Stimulated activated CD8-positive, alpha-beta memory T cell treated with anti-CD3 and anti-CD28 coated beads, Interleukin-12 subunit alpha, Interleukin-12 subunit beta, amount 100 ng/mL, for 4 hours (primary cell): ENCODE measurements at regions not wholly inside any gene's neighbourhood (a gene's known extent, or its start where the extent isn't known, plus 50 kb on each side); places are given as distances from the start of the nearest gene placed in this dataset.

Source experiments
- DNase-seq: peaks from one replicate; pipeline ENCODE4 v3.0.0-alpha.2; 2020; ENCODE audit warnings: low read depth

DNA sequence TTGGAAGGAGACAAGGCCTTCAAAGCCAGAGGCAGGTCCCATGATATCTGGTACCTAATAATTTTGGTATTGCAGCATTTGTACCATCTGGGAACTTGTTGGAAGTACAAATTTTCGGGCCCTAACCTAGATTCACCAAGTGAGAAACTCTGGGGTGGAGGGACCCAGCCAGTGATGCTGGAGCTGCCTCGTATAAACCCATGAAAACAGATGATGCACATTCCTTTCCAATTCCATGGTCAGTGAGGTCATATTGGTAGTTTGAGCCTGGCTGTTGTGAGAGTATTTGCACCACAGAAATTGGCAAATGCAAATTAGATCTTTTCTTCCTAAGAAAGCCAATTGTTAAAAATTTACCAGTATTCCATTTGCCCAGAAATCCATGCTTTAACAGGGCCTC lies 269.6 kb upstream of the PLXNA2 start:
- no peak for DNase-seq

DNA sequence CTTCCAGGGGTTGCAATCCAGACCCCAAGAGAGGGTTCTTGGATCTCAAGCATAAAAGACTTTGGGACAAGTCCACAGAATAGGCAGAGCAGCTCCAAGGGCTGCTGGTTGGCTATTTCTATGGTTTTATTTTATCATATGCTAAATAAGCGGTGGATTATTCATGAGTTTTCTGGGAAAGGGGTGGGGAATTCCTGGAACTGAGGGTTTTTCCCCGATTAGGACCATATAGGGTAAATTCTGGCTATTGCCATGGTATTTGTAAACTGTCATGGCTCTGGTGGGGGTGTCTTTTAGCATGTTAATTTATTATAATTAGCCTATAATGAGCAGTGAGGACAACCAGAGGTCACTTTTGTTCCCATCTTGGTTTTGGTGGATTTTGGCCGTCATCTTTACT lies 270.9 kb upstream of the PLXNA2 start:
- DNase-seq = no peak

DNA sequence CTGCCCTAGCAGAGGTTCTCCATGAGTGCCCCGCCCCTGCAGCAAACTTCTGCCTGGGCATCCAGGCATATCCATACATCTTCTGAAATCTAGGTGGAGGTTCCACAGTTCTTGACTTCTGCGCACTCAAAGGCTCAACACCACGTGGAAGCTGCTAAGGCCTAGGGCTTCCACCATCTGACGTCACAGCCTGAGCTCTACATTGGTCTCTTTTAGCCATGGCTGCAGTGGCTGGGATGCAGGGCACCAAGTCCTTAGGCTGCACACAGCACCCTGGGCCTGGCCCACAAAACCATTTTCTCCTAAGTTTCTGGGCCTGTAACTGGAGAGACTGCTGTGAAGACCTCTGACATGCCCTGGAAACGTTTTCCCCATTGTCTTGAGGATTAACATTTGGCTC lies 272.6 kb upstream of the PLXNA2 start:
- no peak for DNase-seq

- DNase-seq = no peak
Measured at GRCh38 chr1:208520438-208521099, 276.4 kb upstream of the PLXNA2 start.

DNA sequence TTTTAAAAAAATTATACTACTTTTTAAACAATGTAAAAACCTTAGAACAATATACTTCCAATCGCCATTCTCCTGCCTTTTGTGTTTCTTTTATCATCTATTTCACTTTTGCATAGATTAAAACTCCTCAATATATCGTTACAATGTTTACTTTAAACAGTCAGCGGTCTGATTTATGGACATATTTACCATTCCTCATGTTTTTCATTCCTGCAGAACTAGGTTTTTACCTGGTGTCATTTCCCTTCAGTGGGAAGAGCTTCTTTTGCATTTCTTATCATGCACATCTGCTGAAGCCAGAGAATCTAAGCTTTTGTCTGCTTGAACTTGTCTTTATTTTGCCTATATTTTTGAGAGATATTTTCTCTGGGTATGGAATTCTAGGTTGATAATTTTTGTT lies 277.4 kb upstream of the PLXNA2 start:
- no peak for DNase-seq

DNA sequence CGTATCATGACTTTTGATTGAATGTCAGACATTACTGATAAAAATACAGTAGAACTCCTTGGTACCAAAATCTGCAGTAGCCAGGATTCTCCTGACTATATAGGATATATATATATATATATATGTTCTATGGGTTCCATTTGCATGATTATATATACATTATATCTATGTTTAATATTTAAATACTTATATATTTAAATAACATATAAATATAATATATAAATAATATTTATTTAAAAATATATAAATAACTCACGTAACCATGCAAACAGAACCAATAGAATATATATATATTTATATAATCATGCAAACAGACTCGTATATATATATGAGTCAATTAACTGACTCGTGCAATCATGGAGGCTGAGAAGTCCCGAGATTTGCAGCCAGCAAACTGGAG lies 278.8 kb upstream of the PLXNA2 start:
- no peak for DNase-seq

GRCh38 chr1:208524376-208524775 lies 280.2 kb upstream of the PLXNA2 start:
- DNase-seq = no peak

DNA sequence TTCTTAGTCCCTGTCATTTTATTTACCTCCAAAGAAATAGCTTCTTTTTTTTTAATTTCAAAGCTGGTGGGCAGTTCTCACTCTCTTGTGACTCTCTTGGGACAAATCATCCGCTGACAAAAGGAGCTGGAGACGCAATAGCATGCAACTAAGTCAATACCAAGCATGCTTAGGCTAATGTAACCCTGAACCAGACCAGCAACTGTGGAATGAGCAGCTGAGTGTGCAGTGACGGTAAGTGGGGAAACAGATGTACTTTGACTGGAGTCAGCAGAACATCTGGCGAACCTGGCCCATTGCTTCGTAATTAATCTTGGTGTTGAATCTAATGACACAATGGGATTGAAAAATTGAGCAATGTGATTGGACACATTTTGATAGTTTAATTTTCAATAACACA lies 280.7 kb upstream of the PLXNA2 start:
- no peak for DNase-seq

DNA sequence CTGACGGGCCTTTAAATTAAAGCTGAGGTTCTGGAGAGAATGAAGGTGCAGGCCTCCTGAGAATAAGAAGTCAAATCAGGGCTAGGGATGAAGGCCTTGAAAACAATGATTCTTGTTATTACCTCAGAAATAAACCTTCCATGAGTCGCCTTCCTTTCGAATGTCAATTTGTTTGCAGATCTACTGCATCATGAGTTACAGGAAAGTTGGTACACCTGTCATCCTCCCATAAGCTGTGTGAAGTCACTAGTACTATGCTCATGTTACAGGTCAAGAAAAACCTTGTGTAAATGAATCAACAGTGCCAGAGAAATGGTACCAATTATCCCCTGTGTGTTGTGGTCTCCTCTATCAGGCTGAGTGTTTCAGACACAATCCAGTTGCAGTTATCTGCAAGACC lies 281.2 kb upstream of the PLXNA2 start:
- no peak for DNase-seq

DNA sequence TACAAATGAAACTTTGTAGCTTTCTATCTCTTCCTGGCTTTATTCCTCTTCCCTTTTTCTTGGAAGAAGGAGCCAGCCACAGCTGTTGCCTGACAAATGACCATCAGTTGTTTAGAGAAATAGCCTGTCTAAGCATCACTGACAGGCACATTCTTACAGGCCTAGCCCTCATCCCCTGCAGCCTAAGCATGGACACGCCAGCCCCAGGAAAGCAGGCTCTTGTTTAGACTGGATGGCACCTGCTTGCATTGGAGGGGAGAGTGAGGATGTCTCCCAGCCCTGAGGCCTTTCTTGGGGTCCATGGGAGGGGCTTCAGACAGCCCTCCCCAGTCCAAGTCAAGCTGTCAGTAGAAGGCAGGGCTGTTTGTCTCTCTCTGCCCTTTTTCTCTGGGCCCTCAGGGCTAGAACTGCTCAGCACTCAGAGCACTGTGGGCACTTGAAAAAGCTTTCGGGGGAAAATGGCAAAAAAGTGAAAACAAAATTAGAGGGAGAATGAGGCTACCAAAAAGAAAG lies 282.5 kb upstream of the PLXNA2 start:
- no peak for DNase-seq

- no peak for DNase-seq
Measured at GRCh38 chr1:208527156-208527555, 283.0 kb upstream of the PLXNA2 start.

DNA sequence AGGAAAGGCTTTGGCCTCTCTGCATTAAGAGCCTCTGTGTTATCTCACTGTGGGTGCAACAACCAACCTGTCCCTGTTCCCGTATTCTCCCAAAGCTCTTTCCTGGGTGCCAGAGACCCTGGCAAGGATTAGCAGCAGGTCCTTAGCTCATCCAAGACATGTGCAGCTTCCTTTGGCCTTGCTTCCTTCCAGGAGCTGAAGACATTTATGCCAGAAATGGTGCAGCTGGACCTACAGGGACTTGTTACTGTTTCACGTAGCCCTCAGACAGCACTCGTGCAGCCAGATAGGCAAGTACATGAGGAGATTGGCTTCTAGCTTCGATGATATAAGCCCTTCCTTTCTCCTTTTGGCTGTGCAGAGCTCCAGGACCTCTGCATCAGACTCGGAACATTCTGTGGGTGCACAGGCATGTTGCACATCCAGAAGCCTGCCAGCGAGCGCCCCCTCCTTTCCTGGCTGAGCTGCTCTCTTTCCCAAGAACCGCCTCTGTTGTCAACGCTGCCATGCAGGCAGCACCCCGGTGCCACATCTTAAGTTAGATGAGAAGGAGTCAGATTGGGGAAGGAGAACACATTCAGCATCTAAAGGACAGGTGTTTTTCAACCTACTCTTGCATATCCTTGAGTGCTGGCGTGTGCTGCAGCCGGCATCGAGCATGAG lies 284.5 kb upstream of the PLXNA2 start:
- no peak for DNase-seq

DNA sequence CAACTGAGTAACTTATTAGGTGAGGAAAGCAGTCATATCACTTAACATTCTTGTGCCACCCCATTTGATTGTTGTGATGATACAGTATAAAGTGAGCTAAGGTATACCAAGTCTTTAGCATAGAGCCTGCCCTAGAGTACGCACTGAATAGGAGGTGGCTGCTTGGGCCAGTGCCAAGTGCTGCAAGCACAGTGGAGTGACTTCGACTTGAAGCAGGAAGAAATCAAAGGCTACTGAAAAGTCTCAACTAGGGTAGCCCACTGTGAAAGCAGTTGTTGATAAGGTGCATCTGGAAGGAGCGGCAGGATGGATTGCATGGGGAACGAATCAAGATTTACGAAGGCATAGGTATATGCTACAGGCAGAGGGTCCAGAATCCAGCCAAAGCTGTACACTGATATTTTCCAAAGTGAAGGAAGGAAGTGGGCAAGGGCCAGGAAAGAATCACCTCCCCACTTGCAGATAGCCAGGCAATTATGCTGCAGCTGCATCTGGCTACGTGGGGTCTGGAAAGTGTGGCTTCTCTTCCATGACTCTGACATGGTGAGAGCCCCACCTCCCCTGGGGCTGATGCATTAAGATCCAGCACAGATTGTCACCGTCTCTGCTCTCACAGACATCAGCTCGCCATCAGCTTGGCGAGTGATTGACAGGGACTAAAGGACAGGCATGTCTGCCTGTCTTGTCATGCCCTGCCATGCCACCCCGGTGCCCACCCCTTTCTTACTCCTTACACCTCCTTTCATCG lies 287.0 kb upstream of the PLXNA2 start:
- DNase-seq = no peak

DNA sequence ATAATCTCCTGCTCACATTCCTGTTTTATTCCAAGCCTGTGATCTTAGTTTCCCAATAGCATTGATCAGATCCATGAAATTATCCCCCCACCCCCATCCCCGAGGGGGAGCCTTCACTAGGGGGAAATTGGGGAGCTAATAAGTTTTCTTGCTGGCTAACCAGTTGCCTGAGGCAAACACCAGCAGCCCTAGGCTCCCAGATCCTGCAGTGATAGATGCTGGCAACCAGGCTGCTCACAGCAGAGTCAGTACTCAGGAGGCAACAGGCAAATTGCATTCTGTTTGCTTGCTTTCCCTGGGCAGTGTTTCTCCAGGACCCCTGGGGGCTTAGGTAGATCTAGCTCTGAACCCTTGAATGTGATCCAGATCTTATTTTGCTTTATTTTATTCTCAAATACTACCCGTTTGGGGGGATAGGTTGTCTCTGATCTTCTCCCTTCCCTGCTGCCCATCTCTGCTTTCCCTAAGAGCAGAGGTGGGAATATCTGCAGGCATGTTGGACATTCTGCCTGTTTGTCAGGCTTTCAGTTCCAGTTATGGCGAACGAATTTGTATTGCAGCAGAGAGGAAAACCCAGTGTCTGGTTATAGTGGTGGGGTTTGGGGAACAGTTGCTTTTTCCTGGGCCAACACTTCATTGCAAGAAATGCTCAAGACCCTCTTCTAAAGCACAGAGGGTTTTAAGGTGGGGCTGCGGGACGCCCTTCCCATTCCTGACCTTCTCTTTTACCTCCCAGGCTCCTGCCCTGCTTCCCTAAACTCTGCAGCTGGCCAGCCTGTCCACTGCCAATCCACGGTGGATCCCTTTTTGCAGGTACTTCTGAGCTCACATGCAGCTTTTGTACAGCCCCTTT lies 289.8 kb upstream of the PLXNA2 start:
- DNase-seq = no peak

DNA sequence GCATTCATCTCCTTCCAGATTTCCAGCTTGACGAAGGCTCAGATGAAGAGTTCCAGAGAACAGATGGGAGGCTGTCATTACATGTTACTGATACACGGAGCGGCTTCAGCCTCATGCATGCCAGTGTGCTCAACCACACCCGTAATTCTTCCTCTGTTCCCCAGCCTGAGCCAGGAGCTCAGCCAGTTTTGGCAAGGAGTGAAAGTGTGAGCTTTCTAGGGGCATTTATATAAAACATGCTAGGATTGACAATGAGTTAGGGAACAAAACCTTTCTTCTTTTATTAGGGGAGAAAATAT lies 290.4 kb upstream of the PLXNA2 start:
- DNase-seq = no peak

GRCh38 chr1:208534979-208535378 lies 290.8 kb upstream of the PLXNA2 start:
- DNase-seq = no peak

DNA sequence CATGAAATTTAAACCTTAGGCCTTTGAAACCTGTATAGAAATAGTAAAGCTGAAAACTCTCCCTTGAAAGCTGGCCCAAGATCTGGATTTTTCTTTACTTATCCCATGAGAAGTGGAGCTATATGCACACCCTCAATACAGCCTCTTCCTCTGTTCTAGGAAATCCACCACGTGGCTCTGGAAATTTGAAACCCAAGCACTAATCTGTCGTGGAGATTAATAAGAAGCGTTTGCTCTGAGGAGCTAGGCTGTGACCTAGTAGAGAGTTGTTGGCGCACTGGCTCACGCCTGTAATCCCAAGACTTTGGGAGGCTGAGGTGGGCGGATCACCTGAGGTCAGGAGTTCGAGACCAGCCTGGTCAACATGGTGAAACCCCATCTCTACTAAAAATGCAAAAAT lies 291.3 kb upstream of the PLXNA2 start:
- no peak for DNase-seq

DNA sequence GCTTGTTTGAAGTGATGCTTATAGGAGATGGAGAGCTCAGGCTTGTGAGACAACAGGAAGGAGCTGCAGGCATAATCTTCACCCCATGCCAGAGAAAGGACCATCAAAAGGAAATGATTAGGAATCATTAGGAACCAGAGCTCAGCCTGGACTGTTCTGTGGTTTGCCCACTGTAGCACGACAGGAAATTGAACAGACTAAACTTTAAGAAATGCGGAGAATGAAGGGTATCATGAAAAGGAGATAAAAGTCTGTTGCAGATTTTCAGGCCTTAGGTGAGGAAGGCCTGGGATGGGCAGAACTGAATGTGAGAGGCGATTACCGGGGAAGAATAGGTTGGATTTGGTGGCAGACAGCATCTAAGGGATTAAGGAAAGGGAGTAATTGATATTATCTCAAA lies 292.0 kb upstream of the PLXNA2 start:
- no peak for DNase-seq

GRCh38 chr1:208537198-208537597 lies 293.0 kb upstream of the PLXNA2 start:
- no peak for DNase-seq

- no peak for DNase-seq
Measured at GRCh38 chr1:208538078-208538477, 293.9 kb upstream of the PLXNA2 start.

DNA sequence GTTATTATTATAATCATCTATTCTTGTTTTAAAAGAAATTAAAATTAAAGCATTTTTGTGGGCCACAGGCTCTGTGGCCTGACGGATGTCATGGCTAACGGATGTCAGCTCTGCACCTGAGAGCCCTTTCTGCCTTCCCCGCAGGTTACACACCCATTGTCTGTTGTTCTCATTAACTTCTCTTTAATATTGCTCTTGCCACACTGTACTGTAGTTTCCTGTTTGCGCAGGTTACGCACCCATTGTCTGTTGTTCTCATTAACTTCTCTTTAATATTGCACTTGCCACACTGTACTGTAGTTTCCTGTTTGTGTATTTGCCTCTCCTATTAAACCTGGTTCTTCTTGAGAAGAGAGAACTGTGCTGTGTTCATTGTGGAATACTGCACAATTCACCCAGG lies 294.4 kb upstream of the PLXNA2 start:
- DNase-seq = no peak

DNA sequence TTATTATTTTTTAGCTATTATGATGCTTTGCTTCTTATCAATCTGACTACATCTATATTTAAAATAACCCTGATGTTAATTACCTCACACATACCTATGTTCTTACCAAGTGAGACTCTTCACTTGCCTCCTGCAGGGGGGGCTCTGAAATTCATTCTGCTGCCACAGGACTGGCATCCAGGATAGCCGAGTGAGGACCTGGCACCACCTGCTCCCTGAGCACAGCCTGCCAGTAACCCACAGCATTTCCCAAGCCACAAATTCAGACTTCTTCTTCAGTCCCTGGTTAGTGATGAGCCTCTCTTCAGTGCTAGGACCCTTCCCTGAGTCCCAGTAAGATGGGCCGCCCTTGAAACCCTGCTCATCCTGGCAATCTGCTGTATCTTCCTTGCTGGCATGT lies 296.5 kb upstream of the PLXNA2 start:
- DNase-seq = no peak
